ENCODE measurements at regions not wholly inside any gene's neighbourhood (a gene's known extent, or its start where the extent isn't known, plus 50 kb on each side); places are given as distances from the start of the nearest gene placed in this dataset.

DNA sequence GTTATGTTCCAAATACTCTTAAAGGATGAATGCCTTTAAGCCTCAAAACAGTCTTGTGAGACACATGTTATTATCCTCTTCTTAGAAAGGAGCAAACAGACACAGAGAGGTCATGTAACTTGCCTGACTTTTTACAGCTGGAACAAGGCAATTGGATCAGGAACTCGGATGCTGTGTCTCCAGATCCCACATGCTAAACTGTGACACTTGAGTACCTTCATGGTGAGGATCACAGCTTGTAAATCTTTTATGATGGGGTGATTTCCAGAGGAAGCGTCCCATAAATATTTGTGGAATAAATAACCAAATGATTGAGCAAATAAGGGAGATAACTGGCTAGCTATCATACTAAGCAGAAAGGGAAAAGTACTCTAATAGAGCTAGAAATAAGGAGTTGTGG lies 171.2 kb downstream of the C11orf91 start:
- TF ChIP-seq, protein P1, sequence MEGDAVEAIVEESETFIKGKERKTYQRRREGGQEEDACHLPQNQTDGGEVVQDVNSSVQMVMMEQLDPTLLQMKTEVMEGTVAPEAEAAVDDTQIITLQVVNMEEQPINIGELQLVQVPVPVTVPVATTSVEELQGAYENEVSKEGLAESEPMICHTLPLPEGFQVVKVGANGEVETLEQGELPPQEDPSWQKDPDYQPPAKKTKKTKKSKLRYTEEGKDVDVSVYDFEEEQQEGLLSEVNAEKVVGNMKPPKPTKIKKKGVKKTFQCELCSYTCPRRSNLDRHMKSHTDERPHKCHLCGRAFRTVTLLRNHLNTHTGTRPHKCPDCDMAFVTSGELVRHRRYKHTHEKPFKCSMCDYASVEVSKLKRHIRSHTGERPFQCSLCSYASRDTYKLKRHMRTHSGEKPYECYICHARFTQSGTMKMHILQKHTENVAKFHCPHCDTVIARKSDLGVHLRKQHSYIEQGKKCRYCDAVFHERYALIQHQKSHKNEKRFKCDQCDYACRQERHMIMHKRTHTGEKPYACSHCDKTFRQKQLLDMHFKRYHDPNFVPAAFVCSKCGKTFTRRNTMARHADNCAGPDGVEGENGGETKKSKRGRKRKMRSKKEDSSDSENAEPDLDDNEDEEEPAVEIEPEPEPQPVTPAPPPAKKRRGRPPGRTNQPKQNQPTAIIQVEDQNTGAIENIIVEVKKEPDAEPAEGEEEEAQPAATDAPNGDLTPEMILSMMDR (IDR thresholded peaks at IDR 0.05) = no peak
- TF ChIP-seq EZH2 (IDR thresholded peaks at IDR 0.05; ENCODE audit: borderline replicate concordance, insufficient read depth, low read depth, low read length, poor library complexity, severe bottlenecking) = no peak

Data from B cell (primary cell).